ENCODE measurements at regions not wholly inside any gene's neighbourhood (a gene's known extent, or its start where the extent isn't known, plus 50 kb on each side); places are given as distances from the start of the nearest gene placed in this dataset.

DNA sequence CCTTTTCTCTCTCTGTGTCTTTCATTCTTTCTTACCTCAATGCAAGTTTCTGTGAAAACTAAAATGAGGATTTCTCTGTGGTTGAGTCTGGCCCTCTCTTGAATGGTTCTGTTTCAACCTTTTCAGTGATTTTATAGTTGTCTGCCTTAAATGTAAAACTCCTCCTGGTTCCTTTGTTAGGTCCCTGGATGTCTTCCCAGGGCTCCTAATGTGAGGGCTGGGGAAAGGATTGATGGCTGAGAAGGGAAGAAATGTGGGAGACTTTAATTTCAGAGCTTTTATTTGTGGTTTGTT lies 90.6 kb upstream of the GRM7 start:
- H3K36me3 Mint-ChIP-seq (ENCODE audit: unreplicated experiment): no peaks in the 10 kb centered on the region
- TF ChIP-seq CTCF (IDR thresholded peaks at IDR 0.05): no peak
- no peak overlapping the region for H3K27ac Mint-ChIP-seq (ENCODE audit: unreplicated experiment)
- peaks cover 20% of the 10 kb centered on the region for H3K9me3 Mint-ChIP-seq (ENCODE audit: unreplicated experiment)
- H3K4me3 Mint-ChIP-seq (ENCODE audit: unreplicated experiment): no peak overlapping the region
- H3K4me1 Mint-ChIP-seq (ENCODE audit: unreplicated experiment): no peaks in the 10 kb centered on the region
- H3K27me3 Mint-ChIP-seq (ENCODE audit: unreplicated experiment): no peaks in the 10 kb centered on the region
- no peak for DNase-seq (ENCODE audit: extremely low spot score, unreplicated experiment)

DNA sequence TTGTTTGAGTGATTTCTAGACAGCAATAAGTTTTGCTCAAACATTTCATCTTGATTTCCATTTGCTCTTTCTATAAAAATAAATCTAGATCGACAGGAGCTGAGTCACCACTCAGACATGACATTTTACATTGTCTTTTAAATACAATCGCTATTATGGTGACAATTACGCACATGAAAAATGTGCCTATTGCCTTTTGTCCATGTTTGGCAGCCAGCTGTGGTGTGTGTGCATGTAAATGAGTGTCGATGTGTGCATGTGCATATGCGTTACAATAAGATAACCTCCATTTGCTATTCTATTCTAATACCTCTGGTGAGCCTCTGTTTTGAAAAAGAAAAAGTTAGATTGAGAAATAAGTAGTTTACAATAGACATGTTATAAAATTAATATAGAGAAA lies 89.7 kb upstream of the GRM7 start:
- H3K27me3 Mint-ChIP-seq (ENCODE audit: unreplicated experiment): no peaks in the 10 kb centered on the region
- no peak for DNase-seq (ENCODE audit: extremely low spot score, unreplicated experiment)
- no peaks in the 10 kb centered on the region for H3K4me1 Mint-ChIP-seq (ENCODE audit: unreplicated experiment)
- no peaks in the 10 kb centered on the region for H3K36me3 Mint-ChIP-seq (ENCODE audit: unreplicated experiment)
- H3K27ac Mint-ChIP-seq (ENCODE audit: unreplicated experiment): no peak overlapping the region
- TF ChIP-seq CTCF (IDR thresholded peaks at IDR 0.05): no peak
- no peak overlapping the region for H3K4me3 Mint-ChIP-seq (ENCODE audit: unreplicated experiment)
- H3K9me3 Mint-ChIP-seq (ENCODE audit: unreplicated experiment): peaks cover 20% of the 10 kb centered on the region

- H3K4me3 Mint-ChIP-seq (ENCODE audit: unreplicated experiment): no peak overlapping the region
- TF ChIP-seq CTCF (IDR thresholded peaks at IDR 0.05): no peak
- no peak for DNase-seq (ENCODE audit: extremely low spot score, unreplicated experiment)
- no peaks in the 10 kb centered on the region for H3K27me3 Mint-ChIP-seq (ENCODE audit: unreplicated experiment)
- H3K36me3 Mint-ChIP-seq (ENCODE audit: unreplicated experiment): no peaks in the 10 kb centered on the region
- no peak overlapping the region for H3K27ac Mint-ChIP-seq (ENCODE audit: unreplicated experiment)
- H3K4me1 Mint-ChIP-seq (ENCODE audit: unreplicated experiment): no peaks in the 10 kb centered on the region
- H3K9me3 Mint-ChIP-seq (ENCODE audit: unreplicated experiment): peaks cover 35% of the 10 kb centered on the region
Observed at GRCh38 chr3:6779140-6779539, 81.8 kb upstream of the GRM7 start.

DNA sequence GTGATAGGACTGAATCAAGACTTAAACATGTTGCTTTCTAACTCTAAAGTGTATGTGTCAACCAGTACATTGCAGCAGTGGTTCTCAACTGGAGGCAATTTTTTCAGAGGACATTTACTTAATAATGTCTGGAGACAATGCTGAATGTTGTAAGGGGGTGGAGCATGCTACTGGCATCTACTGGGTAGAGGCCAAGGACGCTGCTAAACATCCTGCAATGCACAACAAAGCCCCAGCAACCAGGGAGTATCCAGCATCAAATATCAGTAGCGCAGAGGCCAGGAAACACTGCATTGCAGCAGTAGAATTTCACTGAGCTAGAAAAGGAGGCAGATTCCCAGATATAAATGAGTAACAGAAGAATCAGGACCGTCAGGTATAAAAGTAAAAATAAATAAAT lies 79.8 kb upstream of the GRM7 start:
- Mint-ChIP-seq H3K27ac (ENCODE audit: unreplicated experiment) (no peak overlapping the region), H3K9me3 (ENCODE audit: unreplicated experiment) (peaks cover 35% of the 10 kb centered on the region), H3K27me3 (ENCODE audit: unreplicated experiment) (no peaks in the 10 kb centered on the region), H3K4me3 (ENCODE audit: unreplicated experiment) (no peak overlapping the region), H3K4me1 (ENCODE audit: unreplicated experiment) (no peaks in the 10 kb centered on the region), H3K36me3 (ENCODE audit: unreplicated experiment) (no peaks in the 10 kb centered on the region)
- DNase-seq (ENCODE audit: extremely low spot score, unreplicated experiment): no peak
- no peak for TF ChIP-seq CTCF (IDR thresholded peaks at IDR 0.05)

DNA sequence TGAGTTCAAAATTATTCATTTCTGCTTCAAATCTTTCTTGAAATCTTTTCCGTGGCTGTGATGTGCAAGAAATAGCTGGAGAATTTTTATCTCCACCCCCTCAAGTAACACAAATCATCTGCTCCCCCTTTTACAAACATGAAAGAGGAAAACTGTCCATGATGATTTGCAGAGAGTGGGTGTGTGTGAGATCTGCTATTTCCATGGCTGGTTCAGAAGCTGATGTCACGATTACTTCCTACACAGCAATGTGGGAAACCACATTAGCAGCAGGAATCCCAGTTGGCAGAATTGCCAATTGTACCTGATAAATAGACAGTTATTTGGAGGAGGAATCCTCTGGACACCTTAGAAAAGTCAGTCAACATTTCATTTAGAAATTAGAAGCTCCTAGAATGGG lies 75.2 kb upstream of the GRM7 start:
- TF ChIP-seq CTCF (IDR thresholded peaks at IDR 0.05): no peak
- no peak overlapping the region for H3K4me3 Mint-ChIP-seq (ENCODE audit: unreplicated experiment)
- H3K27ac Mint-ChIP-seq (ENCODE audit: unreplicated experiment): no peak overlapping the region
- DNase-seq (ENCODE audit: extremely low spot score, unreplicated experiment): no peak
- no peaks in the 10 kb centered on the region for H3K27me3 Mint-ChIP-seq (ENCODE audit: unreplicated experiment)
- no peaks in the 10 kb centered on the region for H3K4me1 Mint-ChIP-seq (ENCODE audit: unreplicated experiment)
- H3K36me3 Mint-ChIP-seq (ENCODE audit: unreplicated experiment): no peaks in the 10 kb centered on the region
- peaks cover 29% of the 10 kb centered on the region for H3K9me3 Mint-ChIP-seq (ENCODE audit: unreplicated experiment)

Measured in osteocyte (in vitro differentiated cells).